Right ventricle myocardium inferior (tissue), 1 donor: ENCODE measurements at regions not wholly inside any gene's neighbourhood (a gene's known extent, or its start where the extent isn't known, plus 50 kb on each side); places are given as distances from the start of the nearest gene placed in this dataset.

ENCODE experiments used
- ATAC-seq: fragments of 200-7000 bp; cut with Tn5 transposase; one replicate; pipeline ENCODE4 v1.9.1; 2020; ENCODE audit warnings: mild to moderate bottlenecking, moderate library complexity
- DNase-seq: peaks from one replicate; pipeline ENCODE4 v3.0.0; 2021; ENCODE audit errors: missing footprints
- intact Hi-C: fragments of 100-400 bp; cut with DNase I; formaldehyde crosslinking; loops from one replicate; pipeline ENCODE4 v1.11.0; 2022
- donor health status: DM: no; HTN: yes; CAD: no; lungs with severe emphysema.

DNA sequence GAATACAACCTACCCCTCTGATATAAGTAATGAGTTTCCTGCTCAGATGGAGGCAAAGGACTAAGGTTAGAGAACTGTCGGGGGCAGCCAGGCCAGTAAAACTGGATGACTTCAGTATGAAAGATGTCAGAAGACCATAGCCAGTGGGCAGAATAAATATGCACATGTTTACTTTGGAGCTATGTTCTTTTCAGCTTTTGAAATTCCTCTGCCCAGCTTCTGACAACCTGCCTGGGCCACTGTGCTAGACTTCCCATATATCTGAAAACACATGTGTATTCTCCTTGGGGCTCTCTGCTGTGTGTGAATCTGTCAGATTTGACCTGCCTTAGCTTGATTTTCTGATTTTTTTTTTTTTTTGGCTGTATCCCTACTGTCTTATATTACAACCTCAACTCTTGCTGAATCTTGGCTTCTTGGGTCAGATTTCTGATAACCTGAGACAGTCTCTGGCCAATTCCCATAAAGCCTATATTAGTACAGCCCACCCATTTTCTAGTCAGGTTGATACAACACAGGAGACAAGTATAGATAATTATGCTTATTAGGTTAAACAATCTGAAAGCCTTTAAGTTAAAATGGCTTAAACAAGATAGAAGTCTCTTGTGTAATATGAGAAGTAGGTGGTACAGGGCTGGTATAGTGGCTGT is 76.6 kb upstream of the PRLR start:
- ATAC-seq (no peak), DNase-seq (no peak)
- intact Hi-C loops: no loop called here

DNA sequence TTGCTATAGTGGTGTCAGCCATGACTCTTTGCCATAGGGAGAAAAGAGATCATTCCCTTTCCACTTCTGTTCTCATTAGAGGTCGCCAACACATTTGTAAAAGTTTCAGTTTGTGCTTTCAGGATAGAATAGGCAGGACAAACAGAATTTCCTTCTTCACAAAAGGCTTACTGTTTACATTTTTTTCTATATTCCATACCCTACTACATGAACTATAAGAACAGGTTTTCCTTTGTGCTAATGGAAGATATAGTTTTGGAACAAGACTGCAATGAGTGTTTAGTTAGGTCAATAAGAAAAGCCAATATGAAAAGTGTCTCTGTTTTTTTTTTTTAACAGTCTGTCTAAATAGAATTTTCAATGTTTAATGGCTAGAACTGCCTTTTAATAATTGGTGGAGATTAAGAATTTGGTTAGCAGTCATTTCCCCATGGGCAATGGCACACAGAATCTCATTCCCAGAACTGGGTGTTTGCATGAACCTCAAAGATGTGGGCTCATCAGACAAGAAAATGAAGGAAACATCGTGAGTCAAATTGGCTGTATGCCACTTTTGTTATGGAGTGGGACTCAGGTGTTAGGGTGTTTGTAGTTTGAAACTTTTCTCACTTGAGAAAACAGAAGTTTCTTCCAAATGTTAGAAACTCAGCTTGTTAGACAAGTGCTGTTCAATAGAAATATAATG is 75.2 kb upstream of the PRLR start:
- ATAC-seq (no peak), DNase-seq (no peak)
- intact Hi-C loops: no loop called here

GRCh38 chr5:35304291-35304690 is 74.0 kb upstream of the PRLR start:
- intact Hi-C loops: no loop called here
- DNase-seq (no peak), ATAC-seq (no peak)

GRCh38 chr5:35303152-35303551 is 72.9 kb upstream of the PRLR start:
- intact Hi-C loops: no loop called here
- DNase-seq (no peak), ATAC-seq (no peak)

DNA sequence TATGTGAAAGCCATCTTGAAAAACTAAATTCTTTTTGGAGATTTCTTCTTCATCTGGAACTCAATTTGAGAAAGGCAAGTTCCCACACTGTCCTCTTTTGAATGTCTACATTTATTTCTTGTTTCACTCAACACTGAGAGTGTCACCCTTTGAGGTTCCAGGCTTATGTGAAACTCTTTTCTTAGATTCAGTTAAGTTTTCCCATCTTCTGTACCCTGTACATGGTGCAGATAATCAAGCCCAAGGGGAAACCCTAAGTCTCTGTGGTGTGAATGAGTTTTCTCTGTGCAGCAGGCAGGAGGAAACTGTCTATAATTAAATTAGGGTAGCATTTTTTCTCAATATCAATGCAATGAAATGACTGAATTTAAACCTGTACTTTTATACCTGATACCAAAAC is 72.3 kb upstream of the PRLR start:
- no peak for ATAC-seq
- intact Hi-C loops: no loop called here

DNA sequence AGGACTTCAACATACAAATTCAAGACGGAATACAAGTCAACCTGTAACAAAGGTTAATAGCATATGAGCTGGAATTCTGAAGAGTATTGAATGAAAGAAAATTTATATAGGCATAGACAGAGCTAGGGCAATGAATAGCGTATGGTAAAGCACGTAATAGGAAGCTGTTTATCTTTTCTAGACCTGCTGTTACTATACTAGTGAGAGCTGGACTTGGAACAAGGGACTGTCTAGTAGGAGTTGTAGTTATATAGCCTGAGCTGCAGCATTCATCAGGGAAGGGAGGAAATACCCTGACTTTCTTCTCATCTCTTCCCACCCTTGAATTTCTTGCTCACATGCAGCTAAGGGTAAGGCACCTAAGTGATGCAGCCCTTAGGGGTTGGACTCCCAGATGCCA is 67.5 kb upstream of the PRLR start:
- DNase-seq (no peak), ATAC-seq (no peak)
- intact Hi-C loops: no loop called here

More for the DNA sequence above, 72.3 kb upstream of the PRLR start:
- DNase-seq: no peak

GRCh38 chr5:35294976-35295375 is 64.7 kb upstream of the PRLR start:
- DNase-seq: no peak
- intact Hi-C loops: no loop called here
- ATAC-seq: no peak

- intact Hi-C loops: no loop called here
- ATAC-seq: no peak
- no peak for DNase-seq
Observed at GRCh38 chr5:35294017-35294416, 63.7 kb upstream of the PRLR start.

GRCh38 chr5:35285435-35285834 is 55.1 kb upstream of the PRLR start:
- ATAC-seq (no peak), DNase-seq (no peak)
- intact Hi-C loops: no loop called here

- no peak for DNase-seq
- intact Hi-C loops: no loop called here
- no peak for ATAC-seq
Observed at GRCh38 chr5:35285011-35285410, 54.7 kb upstream of the PRLR start.

DNA sequence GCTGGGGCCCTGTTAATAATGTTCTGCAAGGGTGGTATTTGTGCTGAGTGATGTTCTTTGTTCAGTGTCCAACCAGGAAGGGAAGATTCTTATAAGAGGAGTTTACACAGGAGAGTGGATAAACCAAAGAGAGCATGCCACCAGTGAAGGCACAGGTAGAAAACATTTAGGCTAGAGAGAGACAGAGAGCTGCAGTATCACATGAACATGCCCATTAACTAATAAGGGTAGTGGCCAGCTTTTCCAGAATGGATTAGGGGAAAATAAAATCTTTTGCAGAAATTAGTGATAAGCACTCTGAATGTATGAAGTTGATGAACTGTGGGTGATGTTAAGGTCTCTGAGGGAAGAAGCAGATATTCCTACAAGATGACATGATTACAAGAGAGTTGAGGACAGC is 54.1 kb upstream of the PRLR start:
- DNase-seq (no peak), ATAC-seq (no peak)
- intact Hi-C loops: no loop called here

- no peak for DNase-seq
- ATAC-seq: no peak
- intact Hi-C loops: no loop called here
Observed at GRCh38 chr5:35282810-35283209, 52.5 kb upstream of the PRLR start.

DNA sequence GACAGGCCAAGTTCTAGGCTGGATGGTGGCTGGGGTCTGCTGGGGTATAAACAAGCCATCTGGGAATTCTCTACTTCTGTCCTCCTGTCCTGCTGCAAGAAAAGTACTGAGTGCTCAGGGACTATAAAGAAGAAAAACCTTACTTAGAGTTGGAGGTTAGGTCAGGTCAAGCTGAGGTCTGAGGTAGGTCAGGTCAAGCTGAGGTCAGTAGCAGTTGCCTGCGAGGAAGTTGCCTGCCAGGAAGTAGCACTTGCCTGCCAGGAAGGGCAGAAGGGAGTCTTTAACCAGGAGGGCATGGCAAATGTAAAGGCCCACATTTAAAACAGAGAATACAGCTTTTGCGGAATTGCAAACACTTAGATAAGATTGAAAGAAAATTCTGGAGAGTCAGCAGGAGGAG is 51.3 kb upstream of the PRLR start:
- intact Hi-C loops: no loop called here
- no peak for DNase-seq
- ATAC-seq: no peak
